Activated CD4-positive, alpha-beta memory T cell treated with anti-CD3 and anti-CD28 coated beads for 36 hours (primary cell): ENCODE measurements at regions not wholly inside any gene's neighbourhood (a gene's known extent, or its start where the extent isn't known, plus 50 kb on each side); places are given as distances from the start of the nearest gene placed in this dataset.

Experiments used
- CTCF ChIA-PET: fragments of 350-600 bp; sonication (Branson Sonifier 250); formaldehyde crosslinking; loops from one replicate; lab custom pipeline; 2021; ENCODE audit warnings: antibody characterized with exemption, inconsistent platforms; lab: Charles Lee
- POLR2A ChIA-PET: fragments of 350-600 bp; sonication (Branson Sonifier 250); formaldehyde crosslinking; loops from one replicate; lab custom pipeline; 2021; ENCODE audit warnings: antibody characterized with exemption; lab: Charles Lee
- DNase-seq: peaks from one replicate; pipeline ENCODE4 v3.0.0-alpha.2; 2020
- H3K27ac Mint-ChIP-seq: one replicate; pipeline ENCODE4 v1.8.0; 2021; ENCODE audit warnings: mixed read lengths
- H3K27me3 Mint-ChIP-seq: one replicate; pipeline ENCODE4 v1.8.0; 2021; ENCODE audit warnings: mixed read lengths
- H3K36me3 Mint-ChIP-seq: one replicate; pipeline ENCODE4 v1.8.0; 2021; ENCODE audit warnings: mixed read lengths
- H3K4me1 Mint-ChIP-seq: one replicate; pipeline ENCODE4 v1.8.0; 2021; ENCODE audit warnings: low read depth, mixed read lengths
- H3K4me3 Mint-ChIP-seq: one replicate; pipeline ENCODE4 v1.8.0; 2021; ENCODE audit warnings: mild to moderate bottlenecking, mixed read lengths
- H3K9me3 Mint-ChIP-seq: one replicate; pipeline ENCODE4 v1.8.0; 2021; ENCODE audit warnings: mixed read lengths
- intact Hi-C: fragments of 100-400 bp; cut with micrococcal nuclease; formaldehyde crosslinking; loops from one replicate; pipeline ENCODE4 v1.15.1; 2023

DNA sequence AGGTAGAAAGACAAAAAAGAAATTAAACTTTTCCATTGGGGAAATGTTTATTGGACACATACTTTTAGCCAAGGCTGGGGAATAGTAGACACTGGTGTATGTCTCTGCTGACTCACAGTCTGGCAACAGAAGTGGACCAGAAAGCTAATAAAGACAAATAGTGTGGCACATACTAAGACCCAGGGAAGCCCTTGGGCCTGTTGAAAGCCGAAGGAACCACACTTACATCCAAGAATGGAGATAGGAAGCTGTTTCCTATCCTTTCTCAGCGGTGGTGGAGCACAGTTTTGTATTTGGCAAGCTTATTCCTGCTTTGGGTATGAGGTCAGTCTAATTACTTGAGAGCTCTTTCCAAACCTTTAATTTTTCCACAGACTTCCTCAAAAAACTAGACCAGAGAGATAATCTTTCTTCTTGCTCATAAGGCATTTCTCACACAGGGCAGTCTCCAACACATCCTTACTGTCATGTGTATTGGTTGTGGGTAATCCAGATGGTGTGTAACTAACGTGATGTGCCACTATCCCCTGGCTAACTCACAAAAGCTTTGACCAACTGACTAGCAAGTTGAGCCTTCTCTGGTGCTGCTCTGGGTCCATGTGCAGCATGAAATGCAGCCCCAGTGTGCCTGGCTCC, 279.1 kb upstream of the IGF1R start:
- Mint-ChIP-seq H3K4me1 (no peaks in the 10 kb centered on the region), H3K27me3 (peaks cover 3% of the 10 kb centered on the region), H3K27ac (no peak overlapping the region), H3K9me3 (no peaks in the 10 kb centered on the region), H3K4me3 (no peak overlapping the region), H3K36me3 (no peaks in the 10 kb centered on the region)
- ChIA-PET CTCF (interaction anchor here (1.3 to 1.4 kb wide), 2 partner anchors 53 to 57 kb away, joined by 4 to 5 read pairs; no protein-coding TSS in a partner anchor), POLR2A (no interaction called here)
- intact Hi-C loops: no loop called here
- DNase-seq: no peak

DNA sequence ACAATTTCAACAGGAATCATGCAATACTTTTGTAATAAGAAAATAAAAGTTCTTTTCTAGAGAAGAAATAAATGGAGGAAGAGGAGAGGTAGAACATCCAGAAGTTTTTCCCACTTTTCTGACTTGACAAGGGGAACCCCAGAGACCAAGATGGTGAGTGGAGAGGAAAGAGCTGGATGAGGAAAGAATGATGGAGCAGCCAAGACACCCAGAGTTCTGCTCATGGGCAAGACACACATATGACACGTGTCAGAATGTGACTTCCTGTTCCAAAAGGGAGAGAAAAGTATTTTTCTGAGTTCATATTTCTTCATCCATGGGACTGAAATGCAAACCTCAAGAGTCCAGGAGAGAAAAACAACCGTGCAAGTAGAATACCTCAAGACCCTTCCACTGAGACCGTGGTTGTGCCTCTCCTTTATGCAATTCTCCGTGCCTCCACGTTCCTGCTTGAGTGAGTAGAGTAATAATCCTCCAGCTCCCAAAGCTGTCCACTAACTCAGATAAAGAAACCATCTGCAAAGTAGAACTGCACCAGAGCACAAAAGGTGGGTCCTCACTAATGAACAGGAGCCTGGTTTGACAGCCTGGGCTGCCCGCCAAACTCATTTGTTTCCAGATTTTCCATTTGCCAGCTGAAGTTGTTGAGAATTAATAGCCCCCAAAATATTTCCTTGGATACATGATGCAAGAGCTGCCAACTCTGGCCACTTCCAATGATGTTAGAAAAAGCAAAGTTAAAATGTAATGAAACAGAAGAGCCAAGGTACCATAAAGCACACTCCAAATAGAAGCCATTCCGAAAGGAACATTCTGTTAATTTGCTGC, 272.6 kb upstream of the IGF1R start:
- CTCF ChIA-PET: no interaction called here
- Mint-ChIP-seq H3K9me3 (peaks cover 9% of the 10 kb centered on the region), H3K36me3 (no peaks in the 10 kb centered on the region), H3K27ac (no peak overlapping the region), H3K27me3 (peaks cover 1% of the 10 kb centered on the region), H3K4me3 (no peak overlapping the region), H3K4me1 (no peaks in the 10 kb centered on the region)
- POLR2A ChIA-PET: no interaction called here
- DNase-seq: no peak
- intact Hi-C loops: no loop called here

DNA sequence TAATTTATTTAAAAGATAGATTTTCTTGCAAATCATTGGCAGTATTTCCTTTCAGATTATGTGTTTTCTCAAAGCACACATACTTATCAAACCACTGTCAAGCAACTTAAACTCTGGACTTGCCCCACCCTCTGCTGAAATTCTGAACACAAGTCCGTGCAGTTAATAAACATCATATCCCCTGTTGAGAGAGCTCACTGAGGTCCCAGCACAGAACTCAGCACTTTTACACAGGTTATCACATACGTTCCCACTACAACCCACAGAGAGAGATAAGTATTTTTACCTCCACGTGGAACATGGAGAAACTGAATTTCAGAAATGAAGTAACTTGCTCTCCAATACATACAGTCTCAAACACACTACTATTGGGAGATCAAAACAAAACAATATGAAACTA, 267.6 kb upstream of the IGF1R start:
- H3K36me3 Mint-ChIP-seq: no peaks in the 10 kb centered on the region
- H3K4me3 Mint-ChIP-seq: no peak overlapping the region
- no peaks in the 10 kb centered on the region for H3K4me1 Mint-ChIP-seq
- H3K9me3 Mint-ChIP-seq: peaks cover 9% of the 10 kb centered on the region
- intact Hi-C loops: no loop called here
- CTCF ChIA-PET: no interaction called here
- DNase-seq: no peak
- H3K27me3 Mint-ChIP-seq: peaks cover 10% of the 10 kb centered on the region
- H3K27ac Mint-ChIP-seq: no peak overlapping the region
- POLR2A ChIA-PET: no interaction called here

DNA sequence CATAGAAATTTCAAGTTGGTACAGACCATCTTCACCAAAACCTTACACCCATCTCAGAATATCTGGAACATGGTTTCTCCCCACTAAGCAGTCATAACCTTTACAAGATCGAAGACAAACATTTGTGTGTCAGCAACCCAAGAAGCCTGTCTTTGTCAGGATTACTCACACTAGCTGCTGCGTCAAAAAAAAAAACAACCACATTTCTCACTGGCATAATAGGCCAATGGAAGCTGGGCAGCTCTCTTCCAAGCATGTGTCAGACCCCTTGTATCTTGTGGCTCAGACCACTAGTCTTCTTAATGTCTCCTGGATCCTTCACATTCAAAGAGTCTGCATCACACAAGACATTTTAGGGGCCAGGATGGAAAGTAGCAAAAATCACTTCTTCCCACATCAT, 266.9 kb upstream of the IGF1R start:
- Mint-ChIP-seq H3K4me3 (no peak overlapping the region), H3K4me1 (no peaks in the 10 kb centered on the region), H3K36me3 (no peaks in the 10 kb centered on the region), H3K27me3 (peaks cover 12% of the 10 kb centered on the region), H3K9me3 (peaks cover 9% of the 10 kb centered on the region), H3K27ac (no peak overlapping the region)
- DNase-seq: no peak
- ChIA-PET POLR2A (no interaction called here), CTCF (no interaction called here)
- intact Hi-C loops: no loop called here

DNA sequence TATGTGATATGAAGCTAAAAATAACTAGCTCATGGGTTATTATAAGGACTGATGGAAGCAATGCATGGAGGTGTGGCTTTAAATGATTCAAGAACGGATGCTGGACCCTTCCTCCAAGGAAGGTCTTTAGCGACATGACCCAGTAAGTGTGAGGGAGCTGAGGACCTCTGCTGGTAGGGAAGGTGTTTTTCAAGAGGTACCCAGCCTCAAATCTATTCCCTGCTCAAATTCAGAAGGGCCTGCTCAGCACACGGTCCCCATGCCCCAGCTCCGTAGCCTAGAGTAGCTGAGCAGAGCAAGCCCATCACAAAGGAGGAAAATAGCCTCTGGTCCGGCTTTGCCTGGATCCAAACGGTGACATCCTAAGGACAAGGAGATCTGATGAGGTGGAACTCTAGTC, 266.2 kb upstream of the IGF1R start:
- intact Hi-C loops: no loop called here
- H3K36me3 Mint-ChIP-seq: no peaks in the 10 kb centered on the region
- DNase-seq: no peak
- POLR2A ChIA-PET: no interaction called here
- H3K27ac Mint-ChIP-seq: no peak overlapping the region
- CTCF ChIA-PET: no interaction called here
- H3K4me1 Mint-ChIP-seq: no peaks in the 10 kb centered on the region
- H3K4me3 Mint-ChIP-seq: no peak overlapping the region
- H3K9me3 Mint-ChIP-seq: peaks cover 9% of the 10 kb centered on the region
- peaks cover 14% of the 10 kb centered on the region for H3K27me3 Mint-ChIP-seq

DNA sequence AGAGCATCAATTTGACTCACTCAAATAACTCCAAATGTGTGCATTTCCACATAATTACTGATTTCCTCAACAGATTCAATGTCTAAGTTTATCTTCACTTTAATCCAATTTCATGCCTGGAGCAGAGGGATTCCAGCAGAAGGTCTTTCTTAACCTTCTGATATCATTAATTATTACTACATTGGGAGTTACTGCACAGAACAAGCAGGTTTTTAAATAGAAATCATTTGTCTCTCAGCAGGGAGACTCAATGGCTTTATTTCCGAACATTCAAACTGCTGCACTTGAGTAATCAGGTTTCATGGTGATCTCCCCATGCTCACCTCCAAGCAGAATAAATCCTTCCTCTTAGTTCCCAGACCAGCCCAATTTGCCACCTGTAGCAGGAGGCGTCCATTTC, 264.8 kb upstream of the IGF1R start:
- POLR2A ChIA-PET: no interaction called here
- Mint-ChIP-seq H3K4me3 (no peak overlapping the region), H3K36me3 (no peaks in the 10 kb centered on the region), H3K27ac (no peak overlapping the region), H3K27me3 (peaks cover 14% of the 10 kb centered on the region), H3K9me3 (peaks cover 9% of the 10 kb centered on the region), H3K4me1 (no peaks in the 10 kb centered on the region)
- intact Hi-C loops: no loop called here
- DNase-seq: no peak
- CTCF ChIA-PET: no interaction called here

DNA sequence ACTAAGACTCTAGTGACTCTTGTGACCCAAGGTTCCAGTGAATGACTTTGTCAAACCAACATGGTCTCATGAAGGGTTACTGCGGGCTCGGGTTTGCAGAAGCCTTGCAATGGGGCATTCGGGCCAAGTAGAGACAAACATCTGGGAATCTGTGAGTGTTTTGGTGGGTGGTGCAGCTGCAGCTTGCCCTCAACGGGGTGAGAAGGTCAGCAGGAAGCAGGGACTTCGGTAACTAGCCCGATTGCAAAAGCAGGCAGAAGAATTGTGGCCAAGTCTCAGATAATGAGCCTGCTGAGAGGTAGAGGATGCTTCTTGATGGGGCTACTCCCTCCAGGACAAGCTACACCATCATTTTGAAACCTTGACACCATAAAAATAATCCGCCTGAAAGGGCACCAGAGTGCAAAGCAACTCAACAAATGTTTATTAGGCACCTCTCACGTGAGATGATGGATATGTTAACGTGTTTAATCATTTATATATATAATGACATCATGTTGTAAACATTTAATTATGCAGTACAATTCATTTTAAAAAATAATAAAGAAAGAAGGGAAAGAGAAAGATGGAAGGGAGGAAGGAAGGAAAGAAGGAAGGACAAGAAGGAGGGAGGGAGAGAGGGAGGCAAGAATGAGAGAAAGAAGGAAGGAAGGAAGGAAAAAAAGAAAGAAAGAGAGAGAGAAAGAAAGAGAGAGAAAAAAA, 263.9 kb upstream of the IGF1R start:
- no peak for DNase-seq
- Mint-ChIP-seq H3K4me1 (no peaks in the 10 kb centered on the region), H3K4me3 (no peak overlapping the region), H3K27me3 (peaks cover 14% of the 10 kb centered on the region), H3K36me3 (no peaks in the 10 kb centered on the region), H3K9me3 (peaks cover 3% of the 10 kb centered on the region), H3K27ac (no peak overlapping the region)
- ChIA-PET POLR2A (no interaction called here), CTCF (no interaction called here)
- intact Hi-C loops: no loop called here

DNA sequence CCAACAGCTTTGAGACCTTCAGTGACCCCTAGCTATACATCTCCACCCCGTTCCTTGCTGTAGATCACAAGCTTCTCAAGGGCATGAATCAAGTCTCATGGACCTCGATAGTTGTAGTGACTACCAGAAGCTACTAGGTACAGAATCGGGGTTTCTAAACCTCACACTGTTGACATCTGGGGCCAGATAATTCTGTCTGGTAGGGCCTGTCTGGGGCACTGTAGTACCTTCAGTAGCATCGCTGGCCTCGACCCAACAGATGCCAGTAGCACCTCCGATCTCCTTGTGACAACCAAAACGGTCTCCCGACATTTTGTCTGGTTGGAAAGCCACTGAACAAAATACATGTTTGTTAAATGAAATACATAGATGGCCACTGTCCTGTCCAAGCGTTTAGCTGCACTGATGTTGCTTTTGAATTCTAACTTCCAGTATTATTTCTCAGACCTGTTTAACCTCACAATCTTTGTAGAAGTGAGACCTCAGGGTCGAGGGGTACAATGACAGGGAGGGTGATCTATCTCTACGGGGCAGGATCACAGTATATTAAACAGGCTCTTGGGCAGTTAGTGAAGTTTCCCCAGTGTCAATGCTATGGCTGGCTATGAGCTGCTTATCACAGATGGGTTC, 262.5 kb upstream of the IGF1R start:
- H3K4me1 Mint-ChIP-seq: no peaks in the 10 kb centered on the region
- no peaks in the 10 kb centered on the region for H3K9me3 Mint-ChIP-seq
- ChIA-PET POLR2A (no interaction called here), CTCF (no interaction called here)
- H3K4me3 Mint-ChIP-seq: no peak overlapping the region
- intact Hi-C loops: no loop called here
- peaks cover 14% of the 10 kb centered on the region for H3K27me3 Mint-ChIP-seq
- no peak for DNase-seq
- H3K27ac Mint-ChIP-seq: no peak overlapping the region
- no peaks in the 10 kb centered on the region for H3K36me3 Mint-ChIP-seq

DNA sequence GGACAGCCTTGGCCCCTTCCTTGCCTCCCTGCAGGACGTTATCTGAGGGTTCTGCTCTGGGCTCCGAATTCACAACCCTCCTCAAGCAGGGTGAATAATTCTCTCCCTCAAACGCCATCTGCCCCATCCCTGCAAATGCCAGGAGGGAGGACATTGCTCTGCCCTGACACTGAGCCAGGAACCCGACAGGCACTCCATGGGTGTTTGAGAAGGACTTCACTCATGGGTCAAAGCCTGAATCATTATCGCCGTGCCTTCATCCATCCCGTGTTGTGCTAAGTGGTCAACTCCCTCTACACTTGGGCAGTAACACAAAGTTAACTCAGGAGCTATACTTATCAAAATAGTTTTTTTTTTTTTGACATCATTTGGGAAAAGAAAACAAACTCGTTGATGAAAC, 261.8 kb upstream of the IGF1R start:
- H3K36me3 Mint-ChIP-seq: no peaks in the 10 kb centered on the region
- CTCF ChIA-PET: no interaction called here

DNA sequence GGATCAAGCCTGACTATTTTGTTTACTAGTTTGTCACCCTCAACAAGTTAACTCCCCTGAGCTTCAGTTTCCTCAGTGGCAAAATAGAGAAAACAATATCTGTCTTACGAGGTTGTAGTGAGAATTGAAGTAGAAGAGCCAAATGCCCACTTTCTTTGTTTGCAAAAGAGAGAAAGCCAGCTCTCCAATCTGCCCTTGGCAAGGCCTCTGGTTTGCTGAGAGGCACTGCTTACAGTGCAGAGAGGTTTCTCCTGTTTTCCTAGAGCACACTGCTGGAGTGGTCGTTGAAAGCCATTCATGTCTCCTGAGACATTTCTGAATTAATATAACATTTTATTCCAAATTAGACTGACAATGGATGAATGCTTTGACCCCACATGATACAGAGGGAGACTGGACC, 260.5 kb upstream of the IGF1R start:
- H3K27ac Mint-ChIP-seq: no peak overlapping the region
- intact Hi-C loops: no loop called here
- POLR2A ChIA-PET: no interaction called here
- H3K9me3 Mint-ChIP-seq: no peaks in the 10 kb centered on the region
- H3K4me1 Mint-ChIP-seq: no peaks in the 10 kb centered on the region
- no peak for DNase-seq
- H3K27me3 Mint-ChIP-seq: peaks cover 16% of the 10 kb centered on the region
- no peak overlapping the region for H3K4me3 Mint-ChIP-seq
- CTCF ChIA-PET: no interaction called here
- H3K36me3 Mint-ChIP-seq: no peaks in the 10 kb centered on the region

More for the DNA sequence above, 261.8 kb upstream of the IGF1R start:
- Mint-ChIP-seq H3K27me3 (peaks cover 16% of the 10 kb centered on the region), H3K4me3 (no peak overlapping the region), H3K27ac (no peak overlapping the region), H3K9me3 (no peaks in the 10 kb centered on the region), H3K4me1 (no peaks in the 10 kb centered on the region)
- POLR2A ChIA-PET: no interaction called here
- DNase-seq: no peak
- intact Hi-C loops: no loop called here

DNA sequence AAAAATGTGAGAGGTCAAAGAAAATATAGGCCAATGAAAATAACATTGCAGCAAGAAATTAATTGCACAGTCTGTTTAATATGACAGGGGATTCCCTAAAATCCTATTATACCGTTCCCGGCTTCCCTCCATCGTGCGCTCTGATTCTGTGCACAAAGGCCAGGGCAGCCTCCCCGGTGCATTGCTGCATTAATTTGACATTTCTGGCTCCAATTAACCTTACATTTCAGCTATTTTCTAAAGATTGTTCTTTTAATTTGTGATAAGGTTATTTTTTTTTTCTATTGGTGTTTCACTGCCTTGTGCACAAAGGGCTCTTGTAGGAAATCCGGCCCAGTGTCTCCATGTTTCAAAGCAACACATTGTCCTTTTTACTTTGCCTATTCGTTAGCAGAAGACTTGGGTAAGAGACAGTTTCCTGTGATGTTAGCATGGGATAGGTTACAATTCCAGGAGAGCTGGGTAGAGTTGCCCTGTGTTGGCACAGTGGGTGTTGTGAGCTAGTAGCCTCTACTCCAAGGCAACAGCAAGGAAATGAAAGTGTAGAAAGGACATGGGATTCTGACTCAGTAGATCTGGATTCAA, 257.3 kb upstream of the IGF1R start:
- DNase-seq: no peak
- intact Hi-C loops: no loop called here
- POLR2A ChIA-PET: no interaction called here
- Mint-ChIP-seq H3K36me3 (no peaks in the 10 kb centered on the region), H3K4me1 (no peaks in the 10 kb centered on the region), H3K4me3 (no peak overlapping the region), H3K27ac (no peak overlapping the region), H3K27me3 (peaks cover 9% of the 10 kb centered on the region), H3K9me3 (no peaks in the 10 kb centered on the region)
- CTCF ChIA-PET: no interaction called here

DNA sequence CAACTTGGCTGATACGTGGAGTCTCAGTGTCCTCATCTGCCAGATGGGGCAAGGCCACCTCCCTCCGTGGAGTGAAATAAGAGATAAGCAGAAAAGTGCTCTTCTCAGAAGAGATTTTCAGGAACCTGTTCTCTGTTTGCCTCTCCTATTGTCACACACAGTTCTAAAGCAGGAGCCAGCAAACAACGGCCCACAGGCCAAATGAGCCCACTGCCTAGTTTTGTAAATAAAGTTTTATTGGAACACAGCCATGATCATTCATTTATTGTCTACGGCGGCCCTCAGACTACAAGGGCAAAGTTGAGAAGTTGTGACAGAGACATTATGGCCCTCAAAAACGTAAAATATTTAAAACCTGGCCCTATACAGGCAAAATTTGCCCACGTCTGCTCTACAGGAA, 256.8 kb upstream of the IGF1R start:
- POLR2A ChIA-PET: no interaction called here
- Mint-ChIP-seq H3K27ac (no peak overlapping the region), H3K36me3 (no peaks in the 10 kb centered on the region), H3K4me1 (no peaks in the 10 kb centered on the region), H3K4me3 (no peak overlapping the region), H3K9me3 (no peaks in the 10 kb centered on the region), H3K27me3 (peaks cover 7% of the 10 kb centered on the region)
- no peak for DNase-seq
- CTCF ChIA-PET: no interaction called here
- intact Hi-C loops: no loop called here
